G401 (cell line): ENCODE measurements at regions not wholly inside any gene's neighbourhood (a gene's known extent, or its start where the extent isn't known, plus 50 kb on each side); places are given as distances from the start of the nearest gene placed in this dataset.
"Not testable (repeated sequence)": the region's sequence is repeated elsewhere in the genome, so short reads cannot be mapped to it uniquely, and the experiment has no call there.

Source experiments
- DNase-seq: peaks from one replicate; pipeline ENCODE4 v3.0.0-alpha.2; 2015; ENCODE audit warnings: low spot score
- in situ Hi-C: cut with HindIII; loops from 2 replicates; pipeline ENCODE4 v1.10.0; 2016; ENCODE audit warnings: low sequenced_read_pairs, mixed read lengths

DNA sequence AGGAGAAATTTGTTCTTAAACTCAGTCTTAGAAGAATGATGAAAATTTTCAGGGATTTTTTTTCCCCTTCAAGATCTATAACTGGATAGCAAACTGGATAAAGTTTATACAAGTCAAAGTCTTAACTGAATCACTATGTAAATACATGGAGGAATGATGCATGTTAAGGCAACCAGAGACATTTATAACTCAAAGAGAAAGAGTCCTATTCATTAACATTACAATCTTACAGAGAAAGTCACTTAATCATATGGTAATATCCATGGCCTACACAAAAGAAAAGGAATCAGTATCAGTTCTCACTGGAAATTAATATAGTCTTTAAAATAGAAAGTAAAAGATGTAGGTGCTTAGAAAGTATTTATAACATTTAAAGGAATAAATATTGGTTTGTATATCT, 869.1 kb downstream of the TBL1XR1 start:
- in situ Hi-C loops: no loop called here
- DNase-seq: no peak

- in situ Hi-C loops, DNase-seq: not testable (repeated sequence)
Observed at GRCh38 chr3:176326894-176327490, 870.3 kb downstream of the TBL1XR1 start.

DNA sequence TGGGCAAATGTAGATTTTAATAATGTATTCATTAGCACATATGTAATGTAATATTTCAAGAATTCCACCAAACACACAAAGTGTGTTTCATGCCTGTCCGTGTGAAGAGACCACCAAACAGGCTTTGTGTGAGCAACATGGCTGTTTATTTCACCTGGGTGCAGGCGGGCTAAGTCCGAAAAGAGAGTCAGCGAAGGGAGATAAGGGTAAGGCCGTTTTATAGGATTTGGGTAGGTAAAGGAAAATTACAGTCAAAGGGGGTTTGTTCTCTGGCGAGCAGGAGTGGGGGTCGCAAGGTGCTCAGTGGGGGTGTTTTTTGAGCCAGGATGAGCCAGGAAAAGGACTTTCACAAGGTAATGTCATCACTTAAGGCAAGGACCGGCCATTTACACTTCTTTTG, 875.8 kb downstream of the TBL1XR1 start:
- in situ Hi-C loops, DNase-seq: not testable (repeated sequence)

DNA sequence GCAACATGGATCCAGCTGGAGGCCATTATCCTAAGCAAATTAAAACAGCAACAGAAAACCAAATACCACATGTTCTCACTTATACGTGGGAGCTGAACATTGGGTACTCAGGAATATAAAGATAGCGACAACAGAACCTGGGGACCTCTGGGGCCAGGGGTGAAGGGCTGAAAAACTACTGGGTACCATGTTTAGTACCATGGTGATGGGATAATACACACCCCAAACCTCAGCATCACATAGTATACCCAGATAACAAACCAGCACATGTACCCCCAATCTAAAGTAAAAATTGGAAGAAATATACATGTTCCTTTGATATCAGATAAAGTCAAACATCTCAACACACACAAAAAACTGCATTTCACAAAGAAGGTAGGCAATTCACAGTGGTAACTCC, 876.2 kb downstream of the TBL1XR1 start:
- DNase-seq: no peak
- in situ Hi-C loops: no loop called here

DNA sequence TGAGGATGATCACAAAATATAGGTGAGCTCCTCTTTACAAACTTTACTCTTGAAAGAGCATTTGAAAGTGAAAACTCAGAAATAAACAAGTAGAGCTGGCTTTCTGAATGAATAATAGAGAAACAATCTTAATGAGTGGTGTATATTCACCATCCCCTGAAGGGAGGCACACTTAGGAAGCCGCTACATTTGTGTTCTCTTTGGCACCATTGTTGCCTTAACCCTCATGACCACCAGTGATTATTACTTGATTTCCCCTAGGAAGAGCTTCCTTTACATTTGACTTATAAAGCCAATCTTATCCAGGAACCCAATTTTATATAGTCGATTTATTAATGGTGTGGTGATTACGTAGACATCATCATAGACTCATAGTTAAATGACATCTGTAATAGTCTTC, 883.9 kb downstream of the TBL1XR1 start:
- in situ Hi-C loops: no loop called here
- no peak for DNase-seq

DNA sequence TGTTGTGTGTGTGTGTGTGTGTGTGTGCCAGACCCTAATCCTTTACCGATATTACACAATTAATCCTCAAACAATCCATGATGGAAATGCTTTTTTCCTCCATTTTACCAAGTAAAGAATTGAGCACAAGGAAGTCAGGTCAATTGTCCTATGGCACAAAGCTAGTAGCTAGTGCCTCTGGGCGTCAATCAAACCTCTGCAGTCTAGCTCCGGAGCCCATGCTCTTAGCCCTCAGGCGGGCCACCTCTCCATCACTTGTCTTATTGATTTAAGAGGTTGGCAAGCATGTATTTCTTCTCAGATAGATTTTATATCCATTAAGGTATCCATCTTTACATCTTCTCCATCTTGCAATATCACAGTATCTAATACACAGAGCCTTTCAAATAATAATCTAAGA, 886.6 kb downstream of the TBL1XR1 start:
- in situ Hi-C loops: no loop called here

GRCh38 chr3:176302271-176302670, 895.0 kb downstream of the TBL1XR1 start:
- in situ Hi-C loops: no loop called here
- no peak for DNase-seq

More for the DNA sequence above, 886.6 kb downstream of the TBL1XR1 start:
- DNase-seq: no peak

DNA sequence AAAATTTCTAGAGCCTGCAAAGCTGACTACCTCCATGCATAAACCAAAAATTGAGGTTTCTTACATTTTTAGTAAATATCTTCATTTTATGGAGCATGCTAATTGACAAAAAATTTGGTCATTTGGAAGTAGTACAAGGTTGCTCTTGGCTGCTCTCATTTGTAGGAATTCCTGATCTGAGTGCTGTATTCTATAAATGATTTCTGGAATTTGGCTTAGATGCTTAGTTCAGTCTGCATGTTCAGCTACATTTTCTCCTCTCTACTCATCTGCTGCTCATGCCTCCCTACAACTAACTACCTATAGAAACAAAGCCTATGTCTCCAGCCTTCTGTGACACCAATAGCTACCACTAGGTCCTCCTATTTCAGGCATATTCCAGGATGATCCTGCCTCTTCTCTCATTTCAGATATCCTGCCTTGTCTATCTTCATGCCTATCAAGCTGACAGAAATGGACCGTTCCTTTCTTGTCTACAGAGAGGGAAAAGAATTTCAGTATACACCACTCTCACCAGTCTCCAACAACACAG, 901.1 kb downstream of the TBL1XR1 start:
- in situ Hi-C loops: no loop called here
- DNase-seq: no peak

- in situ Hi-C loops: no loop called here
- DNase-seq: no peak
Observed at GRCh38 chr3:176293276-176293675, 904.0 kb downstream of the TBL1XR1 start.

DNA sequence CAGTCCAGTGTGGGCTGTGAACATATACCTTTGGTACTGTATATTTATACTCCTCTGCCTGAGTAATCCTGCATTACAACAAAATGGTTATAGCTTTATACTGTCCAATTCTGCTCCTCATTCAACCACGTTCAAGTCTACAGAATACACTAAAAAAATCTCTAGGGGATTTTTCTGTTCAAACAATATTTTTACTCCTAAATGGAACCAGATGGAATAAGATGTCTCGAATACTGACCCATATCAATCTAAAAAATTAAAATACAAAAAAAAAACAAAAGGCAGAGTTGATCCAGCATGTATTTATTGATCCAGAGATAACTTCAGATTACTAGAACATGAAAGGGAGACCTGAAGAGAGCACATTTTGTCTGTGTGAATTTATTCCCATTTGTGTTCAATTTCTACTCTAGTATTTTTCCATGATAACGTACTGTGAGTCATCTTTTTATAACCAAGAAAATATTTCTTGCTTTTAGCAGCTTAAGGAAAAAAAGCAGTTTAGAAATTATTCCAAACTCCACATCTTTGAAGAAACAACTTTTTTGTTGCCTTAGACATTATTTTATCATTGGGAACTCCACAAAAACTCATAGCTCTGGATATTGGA, 910.7 kb downstream of the TBL1XR1 start:
- DNase-seq: no peak
- in situ Hi-C loops: no loop called here

DNA sequence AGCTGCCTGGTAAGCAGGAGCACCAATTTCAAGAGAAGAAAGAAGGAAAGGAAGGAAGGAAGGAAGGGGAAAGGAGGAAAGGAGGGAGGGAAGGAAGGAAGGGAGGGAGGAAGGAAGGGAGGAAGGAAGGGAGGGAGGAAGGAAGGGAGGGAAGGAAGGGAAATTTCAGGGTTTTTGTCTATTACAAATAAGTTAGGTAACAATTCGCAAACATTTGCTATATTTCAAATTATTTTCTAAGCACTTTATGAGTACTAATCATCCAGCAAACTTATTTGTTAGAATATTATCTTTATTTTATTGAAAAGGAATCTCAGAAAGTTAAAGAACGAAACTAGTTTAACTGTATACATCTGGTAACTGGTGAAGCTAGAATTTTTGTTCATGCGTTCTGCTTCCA, 921.7 kb downstream of the TBL1XR1 start:
- no peak for DNase-seq
- in situ Hi-C loops: no loop called here

DNA sequence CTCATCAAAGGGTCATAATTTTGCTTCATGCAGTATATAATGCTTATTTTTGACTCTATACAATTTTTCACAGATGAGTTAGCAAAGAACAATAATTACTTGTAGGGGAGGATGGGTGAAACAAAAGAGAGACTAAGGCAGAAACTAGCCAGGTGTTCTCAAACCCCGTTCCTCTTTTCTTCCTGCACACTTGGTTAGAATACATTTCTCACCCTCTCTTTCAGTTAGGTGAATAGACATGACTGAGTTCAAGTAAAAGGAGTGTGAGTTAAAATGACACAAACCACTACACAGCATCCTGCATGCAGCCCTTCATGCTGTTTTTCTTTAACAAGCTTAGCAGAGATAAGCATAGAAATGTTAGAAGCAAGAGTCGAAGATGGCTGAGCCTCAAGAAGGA, 922.2 kb downstream of the TBL1XR1 start:
- no peak for DNase-seq
- in situ Hi-C loops: no loop called here

DNA sequence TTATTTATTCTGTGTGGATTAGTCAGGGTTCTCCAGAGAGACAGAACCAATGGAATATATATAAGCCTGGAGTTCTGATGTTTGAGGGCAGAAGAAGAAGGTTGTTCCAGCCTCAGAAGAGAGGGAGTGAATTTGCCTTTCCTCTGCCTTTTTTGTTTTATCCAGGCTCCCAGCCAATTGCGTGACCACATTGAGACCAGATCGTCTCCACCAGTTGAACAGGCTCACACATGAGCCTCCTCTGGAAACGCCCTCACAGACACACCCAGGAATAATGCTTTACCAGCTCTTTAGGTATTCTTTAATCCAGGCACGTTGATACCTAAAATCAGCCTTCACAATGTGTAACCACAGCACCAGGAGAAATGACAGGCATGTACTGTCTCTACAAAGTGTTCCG, 923.1 kb downstream of the TBL1XR1 start:
- DNase-seq: no peak
- in situ Hi-C loops: no loop called here

DNA sequence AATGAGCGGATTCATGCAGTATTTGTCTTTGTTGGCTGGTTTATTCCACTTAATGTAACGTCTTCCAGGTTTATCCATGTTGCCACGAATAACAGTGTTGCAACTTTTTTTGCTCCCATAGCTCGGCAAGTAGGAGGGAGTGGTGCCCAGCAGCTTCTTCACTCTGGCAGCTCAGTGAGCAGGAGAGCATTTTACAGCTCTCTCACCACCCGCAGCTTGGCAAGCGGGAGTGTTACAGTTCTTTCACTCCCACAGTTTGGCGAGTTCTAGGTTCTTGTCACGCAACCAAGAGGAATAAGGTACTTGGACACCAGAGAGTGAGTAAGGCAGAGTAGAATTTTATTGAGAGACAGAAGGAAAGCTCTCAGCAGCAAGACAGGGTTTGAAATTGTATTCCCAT, 935.2 kb downstream of the TBL1XR1 start:
- in situ Hi-C loops: no loop called here
- no peak for DNase-seq

- in situ Hi-C loops: no loop called here
- DNase-seq: no peak
Observed at GRCh38 chr3:176247191-176247590, 950.1 kb downstream of the TBL1XR1 start.

- DNase-seq: no peak
- in situ Hi-C loops: no loop called here
Observed at GRCh38 chr3:176219970-176220369, 977.3 kb downstream of the TBL1XR1 start.

- in situ Hi-C loops: no loop called here
Observed at GRCh38 chr3:176214758-176215157, 982.5 kb downstream of the TBL1XR1 start.

GRCh38 chr3:176213314-176213713, 984.0 kb downstream of the TBL1XR1 start:
- DNase-seq, in situ Hi-C loops: not testable (repeated sequence)

More at GRCh38 chr3:176214758-176215157, 982.5 kb downstream of the TBL1XR1 start:
- DNase-seq: no peak

- DNase-seq: no peak
- in situ Hi-C loops: no loop called here
Observed at GRCh38 chr3:176208915-176209314, 988.4 kb downstream of the TBL1XR1 start.

GRCh38 chr3:176208283-176208682, 989.0 kb downstream of the TBL1XR1 start:
- in situ Hi-C loops: no loop called here

GRCh38 chr3:176206809-176207208, 990.5 kb downstream of the TBL1XR1 start:
- DNase-seq: no peak
- in situ Hi-C loops: no loop called here

More at GRCh38 chr3:176208283-176208682, 989.0 kb downstream of the TBL1XR1 start:
- peak; percentile 9 for DNase-seq
